HepG2 (cell line): ENCODE measurements at regions not wholly inside any gene's neighbourhood (a gene's known extent, or its start where the extent isn't known, plus 50 kb on each side); places are given as distances from the start of the nearest gene placed in this dataset.

Experiments
- CC2D1A ChIP-seq: sonication (generic); formaldehyde crosslinking; IDR thresholded peaks from 2 replicates; pipeline ENCODE4 v1.8.1; 2023; ENCODE audit warnings: mild to moderate bottlenecking, missing genetic modification reagents
- MZF1 ChIP-seq: sonication (generic); formaldehyde crosslinking; IDR thresholded peaks from 2 replicates; pipeline ENCODE4 v1.8.1; 2023; ENCODE audit warnings: mild to moderate bottlenecking, missing genetic modification reagents, borderline replicate concordance
- ZNF646 ChIP-seq: sonication (generic); formaldehyde crosslinking; IDR thresholded peaks from 2 replicates; pipeline ENCODE4 v1.9.0; 2021; ENCODE audit warnings: mild to moderate bottlenecking, missing genetic modification reagents

GRCh38 chr12:115108129-115109100 is 424.4 kb upstream of the TBX3 start:
- TF ChIP-seq ZNF646 (CRISPR knock-in tag) (no peak), CC2D1A (CRISPR knock-in tag) (no peak), MZF1 (CRISPR knock-in tag) (no peak)
